PC-3 (cell line): ENCODE measurements at regions not wholly inside any gene's neighbourhood (a gene's known extent, or its start where the extent isn't known, plus 50 kb on each side); places are given as distances from the start of the nearest gene placed in this dataset.

Source experiments
- ATAC-seq: fragments of 200-7000 bp; cut with Tn5 transposase; 2 replicates; pipeline ENCODE4 v1.9.1; 2020; ENCODE audit warnings: mild to moderate bottlenecking, moderate library complexity
- BruUV-seq: library from RNA; stranded (reverse); fragments of 400-500 nt; replicated peaks from 2 replicates; lab custom pipeline; 2021; lab: Mats Ljungman, UMichigan
- CTCF ChIA-PET: fragments of 300-600 bp; sonication (Branson Sonifier 250); formaldehyde crosslinking; loops from one replicate; lab custom pipeline; 2022; ENCODE audit warnings: antibody characterized with exemption; lab: Charles Lee
- POLR2A ChIA-PET: fragments of 300-600 bp; sonication (Branson Sonifier 250); formaldehyde crosslinking; loops from one replicate; lab custom pipeline; 2022; ENCODE audit warnings: antibody characterized with exemption; ENCODE audit not compliant: unreplicated experiment; lab: Charles Lee
- DNase-seq: peaks from one replicate; pipeline ENCODE4 v3.0.0-alpha.2; 2015
- H2AFZ ChIP-seq: fragments of 300-600 bp; sonication (generic); 2 replicates; pipeline ENCODE4 v1.6.0; 2016; ENCODE audit warnings: antibody characterized with exemption, low read length
- H3F3A ChIP-seq: fragments of 300-600 bp; sonication (generic); one replicate; pipeline ENCODE4 v1.6.0; 2017; ENCODE audit warnings: antibody characterized with exemption, low read length, control low read depth, mild to moderate bottlenecking; ENCODE audit not compliant: unreplicated experiment
- H3K27ac ChIP-seq: fragments of 300-600 bp; sonication (generic); 2 replicates; pipeline ENCODE4 v1.5.1; 2016; ENCODE audit warnings: mild to moderate bottlenecking, low read length
- H3K27me3 ChIP-seq: fragments of 300-600 bp; sonication (generic); 2 replicates; pipeline ENCODE4 v1.6.1; 2016; ENCODE audit warnings: low read length, mixed read lengths
- H3K36me3 ChIP-seq: fragments of 300-600 bp; sonication (generic); 2 replicates; pipeline ENCODE4 v1.6.1; 2016; ENCODE audit warnings: low read depth, mixed run types, low read length, mixed read lengths
- H3K4me1 ChIP-seq: fragments of 300-600 bp; sonication (generic); 2 replicates; pipeline ENCODE4 v1.5.1; 2016; ENCODE audit warnings: low read length; ENCODE audit not compliant: insufficient read depth
- H3K4me2 ChIP-seq: fragments of 300-600 bp; sonication (generic); 2 replicates; pipeline ENCODE4 v1.6.0; 2016; ENCODE audit warnings: low read length
- H3K4me3 ChIP-seq: fragments of 300-600 bp; sonication (generic); 2 replicates; pipeline ENCODE4 v1.5.1; 2016; ENCODE audit warnings: mild to moderate bottlenecking, low read length, mixed read lengths
- H3K79me2 ChIP-seq: fragments of 300-600 bp; sonication (generic); 2 replicates; pipeline ENCODE4 v1.6.1; 2017; ENCODE audit warnings: low read length, mixed read lengths
- H3K9ac ChIP-seq: fragments of 300-600 bp; sonication (generic); 2 replicates; pipeline ENCODE4 v1.6.0; 2016; ENCODE audit warnings: mild to moderate bottlenecking, low read length
- H3K9me2 ChIP-seq: fragments of 300-600 bp; sonication (generic); replicated peaks from 2 replicates; pipeline ENCODE4 v1.6.1; 2016; ENCODE audit warnings: mixed run types, low read length, mixed read lengths
- H3K9me3 ChIP-seq: fragments of 300-600 bp; sonication (generic); 2 replicates; pipeline ENCODE4 v1.6.1; 2016; ENCODE audit warnings: low read length, mixed read lengths
- H4K20me1 ChIP-seq: fragments of 300-600 bp; sonication (generic); 2 replicates; pipeline ENCODE4 v1.6.1; 2016; ENCODE audit warnings: low read length, mixed read lengths
- EZH2 ChIP-seq: fragments of 300-600 bp; sonication (generic); IDR thresholded peaks from one replicate; pipeline ENCODE4 v1.6.1; 2017; ENCODE audit warnings: antibody characterized with exemption, mild to moderate bottlenecking, low read length; ENCODE audit not compliant: unreplicated experiment
- EZH2phosphoT487 ChIP-seq: fragments of 300-600 bp; sonication (generic); IDR thresholded peaks from 2 replicates; pipeline ENCODE4 v1.6.1; 2018; ENCODE audit warnings: mild to moderate bottlenecking, antibody characterized with exemption, low read length, borderline replicate concordance
- intact Hi-C: fragments of 100-400 bp; cut with micrococcal nuclease; formaldehyde crosslinking; loops from 2 replicates; pipeline ENCODE4 v1.9.0; 2023
- TF ChIP-seq, protein P1 (sequence below): fragments of 300-600 bp; sonication (generic); conservative IDR thresholded peaks from 2 replicates; pipeline ENCODE4 v1.5.1; 2017; ENCODE audit warnings: antibody characterized with exemption, low read depth, mild to moderate bottlenecking, low read length

- H3K27me3 ChIP-seq: peaks cover 66% of the 10 kb centered on the region
- H3K9me3 ChIP-seq: no peaks in the 10 kb centered on the region; the same call in 1 of the 2 replicates
- H3K9me2 ChIP-seq: no peaks in the 10 kb centered on the region
- ChIA-PET CTCF (no interaction called here), POLR2A (no interaction called here)
- H3K9ac ChIP-seq: no peak overlapping the region
- no peaks in the 10 kb centered on the region for H4K20me1 ChIP-seq
- H3K36me3 ChIP-seq: no peaks in the 10 kb centered on the region
- TF ChIP-seq, protein P1, sequence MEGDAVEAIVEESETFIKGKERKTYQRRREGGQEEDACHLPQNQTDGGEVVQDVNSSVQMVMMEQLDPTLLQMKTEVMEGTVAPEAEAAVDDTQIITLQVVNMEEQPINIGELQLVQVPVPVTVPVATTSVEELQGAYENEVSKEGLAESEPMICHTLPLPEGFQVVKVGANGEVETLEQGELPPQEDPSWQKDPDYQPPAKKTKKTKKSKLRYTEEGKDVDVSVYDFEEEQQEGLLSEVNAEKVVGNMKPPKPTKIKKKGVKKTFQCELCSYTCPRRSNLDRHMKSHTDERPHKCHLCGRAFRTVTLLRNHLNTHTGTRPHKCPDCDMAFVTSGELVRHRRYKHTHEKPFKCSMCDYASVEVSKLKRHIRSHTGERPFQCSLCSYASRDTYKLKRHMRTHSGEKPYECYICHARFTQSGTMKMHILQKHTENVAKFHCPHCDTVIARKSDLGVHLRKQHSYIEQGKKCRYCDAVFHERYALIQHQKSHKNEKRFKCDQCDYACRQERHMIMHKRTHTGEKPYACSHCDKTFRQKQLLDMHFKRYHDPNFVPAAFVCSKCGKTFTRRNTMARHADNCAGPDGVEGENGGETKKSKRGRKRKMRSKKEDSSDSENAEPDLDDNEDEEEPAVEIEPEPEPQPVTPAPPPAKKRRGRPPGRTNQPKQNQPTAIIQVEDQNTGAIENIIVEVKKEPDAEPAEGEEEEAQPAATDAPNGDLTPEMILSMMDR: no peak
- TF ChIP-seq EZH2phosphoT487 (no peak), EZH2 (no peak)
- no peak overlapping the region for H2AFZ ChIP-seq
- H3K4me2 ChIP-seq: no peak overlapping the region
- no peak for DNase-seq
- no peaks in the 10 kb centered on the region for H3K79me2 ChIP-seq
- H3F3A ChIP-seq: no peaks in the 10 kb centered on the region
- ATAC-seq: no peak
- no TSS peak for BruUV-seq
- no peak overlapping the region for H3K4me3 ChIP-seq
- no peaks in the 10 kb centered on the region for H3K4me1 ChIP-seq
- intact Hi-C loops: no loop called here
- no peak overlapping the region for H3K27ac ChIP-seq
Observed at GRCh38 chr2:59033661-59034060, 792.5 kb upstream of the FANCL start.

GRCh38 chr2:59032499-59032898 lies 791.4 kb upstream of the FANCL start:
- no peak for ATAC-seq
- Histone ChIP-seq H3K27me3 (peaks cover 65% of the 10 kb centered on the region), H3F3A (no peaks in the 10 kb centered on the region), H2AFZ (no peak overlapping the region), H3K79me2 (no peaks in the 10 kb centered on the region), H3K36me3 (no peaks in the 10 kb centered on the region), H3K4me3 (no peak overlapping the region), H3K9me3 (no peaks in the 10 kb centered on the region; the same call in 1 of the 2 replicates), H4K20me1 (no peaks in the 10 kb centered on the region), H3K9ac (no peak overlapping the region), H3K27ac (no peak overlapping the region), H3K4me1 (no peaks in the 10 kb centered on the region), H3K4me2 (no peak overlapping the region), H3K9me2 (no peaks in the 10 kb centered on the region)
- TF ChIP-seq EZH2phosphoT487 (no peak), EZH2 (no peak)
- TF ChIP-seq, protein P1: no peak
- DNase-seq: no peak
- intact Hi-C loops: no loop called here
- POLR2A ChIA-PET: no interaction called here
- no TSS peak for BruUV-seq
- CTCF ChIA-PET: no interaction called here

- Histone ChIP-seq H3K27me3 (peaks cover 54% of the 10 kb centered on the region), H3K4me1 (no peaks in the 10 kb centered on the region), H3K79me2 (no peaks in the 10 kb centered on the region), H3K27ac (no peak overlapping the region), H3K9me2 (no peaks in the 10 kb centered on the region), H3K4me3 (no peak overlapping the region), H3F3A (no peaks in the 10 kb centered on the region), H3K9ac (no peak overlapping the region), H2AFZ (no peak overlapping the region), H4K20me1 (no peaks in the 10 kb centered on the region), H3K36me3 (no peaks in the 10 kb centered on the region), H3K9me3 (no peaks in the 10 kb centered on the region), H3K4me2 (no peak overlapping the region)
- ChIA-PET CTCF (interaction anchor here (0.5 kb wide), 1 partner anchor 1786 kb away, joined by 3 read pairs; no protein-coding TSS in a partner anchor), POLR2A (no interaction called here)
- intact Hi-C loops: no loop called here
- no peak for TF ChIP-seq EZH2
- no peak for ATAC-seq
- DNase-seq: no peak
- BruUV-seq: no TSS peak
Observed at GRCh38 chr2:59029058-59029457, 787.9 kb upstream of the FANCL start.
